GM23338 (cell line): ENCODE measurements at regions not wholly inside any gene's neighbourhood (a gene's known extent, or its start where the extent isn't known, plus 50 kb on each side); places are given as distances from the start of the nearest gene placed in this dataset.

ENCODE experiments used
- ATAC-seq: fragments of 200-7000 bp; cut with Tn5 transposase; 3 replicates; pipeline ENCODE4 v1.9.1; 2020
- DNase-seq: peaks from one replicate; pipeline ENCODE4 v3.0.0-alpha.2; 2015; ENCODE audit warnings: low spot score
- H2AFZ ChIP-seq: fragments of 200-600 bp; sonication (generic); 2 replicates; pipeline ENCODE4 v1.8.0; 2016; ENCODE audit warnings: antibody characterized with exemption, mild to moderate bottlenecking, moderate library complexity
- H3F3A ChIP-seq: fragments of 200-600 bp; sonication (generic); replicated peaks from 2 replicates; pipeline ENCODE4 v1.8.0; 2017; ENCODE audit warnings: antibody characterized with exemption, mixed run types, low read depth
- H3K27ac ChIP-seq: fragments of 200-600 bp; sonication (generic); 2 replicates; pipeline ENCODE4 v1.6.1; 2016; ENCODE audit warnings: low read depth
- H3K27me3 ChIP-seq: fragments of 200-600 bp; sonication (generic); 2 replicates; pipeline ENCODE4 v1.8.0; 2016; ENCODE audit warnings: mild to moderate bottlenecking, mixed run types, moderate library complexity; ENCODE audit not compliant: insufficient read depth
- H3K36me3 ChIP-seq: fragments of 200-600 bp; sonication (generic); 2 replicates; pipeline ENCODE4 v1.8.0; 2016; ENCODE audit warnings: mild to moderate bottlenecking; ENCODE audit not compliant: insufficient read depth
- H3K4me1 ChIP-seq: fragments of 200-600 bp; sonication (generic); 2 replicates; pipeline ENCODE4 v1.8.0; 2016; ENCODE audit warnings: mild to moderate bottlenecking, moderate library complexity; ENCODE audit not compliant: insufficient read depth
- H3K4me2 ChIP-seq: fragments of 200-600 bp; sonication (generic); 2 replicates; pipeline ENCODE4 v1.7.1; 2017; ENCODE audit warnings: mixed run types
- H3K4me3 ChIP-seq: fragments of 200-600 bp; sonication (generic); 2 replicates; pipeline ENCODE4 v1.6.1; 2016; ENCODE audit warnings: mixed run types
- H3K79me2 ChIP-seq: fragments of 200-600 bp; sonication (generic); replicated peaks from 2 replicates; pipeline ENCODE4 v1.8.0; 2017; ENCODE audit warnings: mild to moderate bottlenecking; ENCODE audit not compliant: insufficient read depth
- H3K9me2 ChIP-seq: fragments of 200-600 bp; sonication (generic); 2 replicates; pipeline ENCODE4 v1.8.0; 2017; ENCODE audit not compliant: insufficient read depth
- H4K20me1 ChIP-seq: fragments of 200-600 bp; sonication (generic); replicated peaks from 2 replicates; pipeline ENCODE4 v1.8.0; 2017; ENCODE audit warnings: mild to moderate bottlenecking; ENCODE audit not compliant: insufficient read depth
- H3K27ac Mint-ChIP-seq: 2 replicates; pipeline ENCODE4 v1.8.0; 2020; ENCODE audit warnings: inconsistent platforms, mild to moderate bottlenecking, moderate library complexity, mixed read lengths
- H3K27me3 Mint-ChIP-seq: 3 replicates; pipeline ENCODE4 v1.8.0; 2022; ENCODE audit warnings: low read depth, mild to moderate bottlenecking, moderate library complexity, mixed read lengths, inconsistent platforms; ENCODE audit not compliant: insufficient read depth, poor library complexity
- H3K36me3 Mint-ChIP-seq: 3 replicates; pipeline ENCODE4 v1.8.0; 2021; ENCODE audit warnings: low read depth, mild to moderate bottlenecking, inconsistent platforms, moderate library complexity, mixed read lengths
- H3K4me1 Mint-ChIP-seq: 3 replicates; pipeline ENCODE4 v1.8.0; 2020; ENCODE audit warnings: mild to moderate bottlenecking, inconsistent platforms, mixed read lengths
- H3K4me3 Mint-ChIP-seq: 3 replicates; pipeline ENCODE4 v1.8.0; 2021; ENCODE audit warnings: moderate library complexity, mild to moderate bottlenecking, inconsistent platforms, mixed read lengths
- H3K9me3 Mint-ChIP-seq: 3 replicates; pipeline ENCODE4 v1.8.0; 2020; ENCODE audit warnings: moderate library complexity, mild to moderate bottlenecking, inconsistent platforms, mixed read lengths
- CREB1 ChIP-seq: fragments of 250-450 bp; sonication (Bioruptor Pico); IDR thresholded peaks from 2 replicates; pipeline ENCODE4 v1.5.0; 2020; ENCODE audit warnings: low read depth, mild to moderate bottlenecking, moderate library complexity
- EZH2 ChIP-seq: fragments of 200-600 bp; sonication (generic); IDR thresholded peaks from one replicate; pipeline ENCODE4 v1.8.0; 2017; ENCODE audit warnings: antibody characterized with exemption, mild to moderate bottlenecking, low read depth; ENCODE audit not compliant: unreplicated experiment
- EZH2phosphoT487 ChIP-seq: fragments of 200-600 bp; sonication (generic); IDR thresholded peaks from one replicate; pipeline ENCODE4 v1.8.1; 2018; ENCODE audit warnings: antibody characterized with exemption; ENCODE audit not compliant: unreplicated experiment
- JUNB ChIP-seq: IDR thresholded peaks from one replicate; pipeline ENCODE4 v1.6.1; 2016; ENCODE audit warnings: antibody characterized with exemption; ENCODE audit not compliant: unreplicated experiment
- NANOG ChIP-seq: IDR thresholded peaks from 2 replicates; pipeline ENCODE4 v1.6.1; 2016; ENCODE audit warnings: antibody characterized with exemption, borderline replicate concordance
- POLR2AphosphoS5 ChIP-seq: IDR thresholded peaks from 2 replicates; pipeline ENCODE4 v1.6.1; 2016; ENCODE audit warnings: antibody characterized with exemption, low read depth
- STAT1 ChIP-seq: IDR thresholded peaks from one replicate; pipeline ENCODE4 v1.6.1; 2016; ENCODE audit warnings: antibody characterized with exemption; ENCODE audit not compliant: unreplicated experiment
- ZNF114 ChIP-seq: fragments of 250-450 bp; sonication (Bioruptor Pico); IDR thresholded peaks from 2 replicates; pipeline ENCODE4 v1.5.0; 2020; ENCODE audit warnings: mild to moderate bottlenecking, moderate library complexity
- ZNF331 ChIP-seq: fragments of 250-450 bp; sonication (Bioruptor Pico); IDR thresholded peaks from 2 replicates; pipeline ENCODE4 v1.5.0; 2020; ENCODE audit warnings: low read depth, mild to moderate bottlenecking, moderate library complexity
- TF ChIP-seq, protein P1 (sequence below), 2 experiments: fragments of 200-600 bp in 1 of 2; sonication (generic) in 1 of 2; conservative IDR thresholded peaks; 2 replicates each; pipeline versions ENCODE4 v1.5.1 to v1.6.1; 2016 to 2017; ENCODE audit warnings: antibody characterized with exemption in 2 of 2, low read depth in 2 of 2, mild to moderate bottlenecking in 2 of 2, moderate library complexity in 1 of 2
- TF ChIP-seq, protein P2 (sequence below): IDR thresholded peaks from one replicate; pipeline ENCODE4 v1.6.1; 2018; ENCODE audit warnings: antibody characterized with exemption; ENCODE audit not compliant: unreplicated experiment
- TF ChIP-seq, protein P3 (sequence below): fragments of 250-450 bp; sonication (Bioruptor Pico); IDR thresholded peaks from 2 replicates; pipeline ENCODE4 v1.5.0; 2020; ENCODE audit warnings: mild to moderate bottlenecking, moderate library complexity
- TF ChIP-seq, protein P4 (sequence below): IDR thresholded peaks from 2 replicates; pipeline ENCODE4 v1.6.1; 2016; ENCODE audit warnings: antibody characterized with exemption

DNA sequence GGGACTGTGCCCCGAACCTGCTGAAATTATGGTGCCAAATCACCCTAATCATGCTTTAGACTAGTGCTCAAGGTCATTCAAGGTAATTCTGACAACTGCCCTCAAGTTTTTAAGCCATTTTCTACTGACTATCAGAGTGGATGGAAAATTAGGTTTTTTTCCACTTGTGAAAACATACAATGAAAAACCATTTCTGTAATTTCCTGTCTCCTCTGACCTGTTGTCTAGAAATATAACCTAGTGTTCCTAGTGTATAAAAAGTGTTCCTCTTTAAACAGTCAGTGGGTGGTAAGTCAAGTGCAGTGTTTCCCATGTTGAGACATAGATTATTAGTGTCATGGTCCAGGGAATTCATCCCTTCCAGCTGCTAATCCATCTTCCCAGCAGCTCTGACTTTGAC, 232.8 kb upstream of the UMPS start:
- no peak overlapping the region for H3K27ac Mint-ChIP-seq
- Histone ChIP-seq H4K20me1 (no peaks in the 10 kb centered on the region), H3K27me3 (no peaks in the 10 kb centered on the region), H3K79me2 (no peaks in the 10 kb centered on the region), H3F3A (no peaks in the 10 kb centered on the region), H3K9me2 (peaks cover 16% of the 10 kb centered on the region), H3K27ac (no peak overlapping the region), H2AFZ (no peak overlapping the region), H3K4me2 (no peak overlapping the region), H3K36me3 (no peaks in the 10 kb centered on the region), H3K4me1 (peaks cover 4% of the 10 kb centered on the region; the same call in 1 of the 2 replicates), H3K4me3 (no peak overlapping the region)
- H3K36me3 Mint-ChIP-seq: no peaks in the 10 kb centered on the region
- H3K4me1 Mint-ChIP-seq: peaks cover 8% of the 10 kb centered on the region
- ATAC-seq (no peak), DNase-seq (no peak)
- no peak for TF ChIP-seq ZNF114 (CRISPR knock-in tag)
- TF ChIP-seq, protein P1, sequence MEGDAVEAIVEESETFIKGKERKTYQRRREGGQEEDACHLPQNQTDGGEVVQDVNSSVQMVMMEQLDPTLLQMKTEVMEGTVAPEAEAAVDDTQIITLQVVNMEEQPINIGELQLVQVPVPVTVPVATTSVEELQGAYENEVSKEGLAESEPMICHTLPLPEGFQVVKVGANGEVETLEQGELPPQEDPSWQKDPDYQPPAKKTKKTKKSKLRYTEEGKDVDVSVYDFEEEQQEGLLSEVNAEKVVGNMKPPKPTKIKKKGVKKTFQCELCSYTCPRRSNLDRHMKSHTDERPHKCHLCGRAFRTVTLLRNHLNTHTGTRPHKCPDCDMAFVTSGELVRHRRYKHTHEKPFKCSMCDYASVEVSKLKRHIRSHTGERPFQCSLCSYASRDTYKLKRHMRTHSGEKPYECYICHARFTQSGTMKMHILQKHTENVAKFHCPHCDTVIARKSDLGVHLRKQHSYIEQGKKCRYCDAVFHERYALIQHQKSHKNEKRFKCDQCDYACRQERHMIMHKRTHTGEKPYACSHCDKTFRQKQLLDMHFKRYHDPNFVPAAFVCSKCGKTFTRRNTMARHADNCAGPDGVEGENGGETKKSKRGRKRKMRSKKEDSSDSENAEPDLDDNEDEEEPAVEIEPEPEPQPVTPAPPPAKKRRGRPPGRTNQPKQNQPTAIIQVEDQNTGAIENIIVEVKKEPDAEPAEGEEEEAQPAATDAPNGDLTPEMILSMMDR (conservative IDR thresholded peaks at IDR 0.05; ENCODE audit: low read depth in 2 of 2): no peak
- TF ChIP-seq, protein P2, sequence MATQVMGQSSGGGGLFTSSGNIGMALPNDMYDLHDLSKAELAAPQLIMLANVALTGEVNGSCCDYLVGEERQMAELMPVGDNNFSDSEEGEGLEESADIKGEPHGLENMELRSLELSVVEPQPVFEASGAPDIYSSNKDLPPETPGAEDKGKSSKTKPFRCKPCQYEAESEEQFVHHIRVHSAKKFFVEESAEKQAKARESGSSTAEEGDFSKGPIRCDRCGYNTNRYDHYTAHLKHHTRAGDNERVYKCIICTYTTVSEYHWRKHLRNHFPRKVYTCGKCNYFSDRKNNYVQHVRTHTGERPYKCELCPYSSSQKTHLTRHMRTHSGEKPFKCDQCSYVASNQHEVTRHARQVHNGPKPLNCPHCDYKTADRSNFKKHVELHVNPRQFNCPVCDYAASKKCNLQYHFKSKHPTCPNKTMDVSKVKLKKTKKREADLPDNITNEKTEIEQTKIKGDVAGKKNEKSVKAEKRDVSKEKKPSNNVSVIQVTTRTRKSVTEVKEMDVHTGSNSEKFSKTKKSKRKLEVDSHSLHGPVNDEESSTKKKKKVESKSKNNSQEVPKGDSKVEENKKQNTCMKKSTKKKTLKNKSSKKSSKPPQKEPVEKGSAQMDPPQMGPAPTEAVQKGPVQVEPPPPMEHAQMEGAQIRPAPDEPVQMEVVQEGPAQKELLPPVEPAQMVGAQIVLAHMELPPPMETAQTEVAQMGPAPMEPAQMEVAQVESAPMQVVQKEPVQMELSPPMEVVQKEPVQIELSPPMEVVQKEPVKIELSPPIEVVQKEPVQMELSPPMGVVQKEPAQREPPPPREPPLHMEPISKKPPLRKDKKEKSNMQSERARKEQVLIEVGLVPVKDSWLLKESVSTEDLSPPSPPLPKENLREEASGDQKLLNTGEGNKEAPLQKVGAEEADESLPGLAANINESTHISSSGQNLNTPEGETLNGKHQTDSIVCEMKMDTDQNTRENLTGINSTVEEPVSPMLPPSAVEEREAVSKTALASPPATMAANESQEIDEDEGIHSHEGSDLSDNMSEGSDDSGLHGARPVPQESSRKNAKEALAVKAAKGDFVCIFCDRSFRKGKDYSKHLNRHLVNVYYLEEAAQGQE: no peak
- TF ChIP-seq ZNF331 (CRISPR knock-in tag): no peak
- TF ChIP-seq, protein P3, sequence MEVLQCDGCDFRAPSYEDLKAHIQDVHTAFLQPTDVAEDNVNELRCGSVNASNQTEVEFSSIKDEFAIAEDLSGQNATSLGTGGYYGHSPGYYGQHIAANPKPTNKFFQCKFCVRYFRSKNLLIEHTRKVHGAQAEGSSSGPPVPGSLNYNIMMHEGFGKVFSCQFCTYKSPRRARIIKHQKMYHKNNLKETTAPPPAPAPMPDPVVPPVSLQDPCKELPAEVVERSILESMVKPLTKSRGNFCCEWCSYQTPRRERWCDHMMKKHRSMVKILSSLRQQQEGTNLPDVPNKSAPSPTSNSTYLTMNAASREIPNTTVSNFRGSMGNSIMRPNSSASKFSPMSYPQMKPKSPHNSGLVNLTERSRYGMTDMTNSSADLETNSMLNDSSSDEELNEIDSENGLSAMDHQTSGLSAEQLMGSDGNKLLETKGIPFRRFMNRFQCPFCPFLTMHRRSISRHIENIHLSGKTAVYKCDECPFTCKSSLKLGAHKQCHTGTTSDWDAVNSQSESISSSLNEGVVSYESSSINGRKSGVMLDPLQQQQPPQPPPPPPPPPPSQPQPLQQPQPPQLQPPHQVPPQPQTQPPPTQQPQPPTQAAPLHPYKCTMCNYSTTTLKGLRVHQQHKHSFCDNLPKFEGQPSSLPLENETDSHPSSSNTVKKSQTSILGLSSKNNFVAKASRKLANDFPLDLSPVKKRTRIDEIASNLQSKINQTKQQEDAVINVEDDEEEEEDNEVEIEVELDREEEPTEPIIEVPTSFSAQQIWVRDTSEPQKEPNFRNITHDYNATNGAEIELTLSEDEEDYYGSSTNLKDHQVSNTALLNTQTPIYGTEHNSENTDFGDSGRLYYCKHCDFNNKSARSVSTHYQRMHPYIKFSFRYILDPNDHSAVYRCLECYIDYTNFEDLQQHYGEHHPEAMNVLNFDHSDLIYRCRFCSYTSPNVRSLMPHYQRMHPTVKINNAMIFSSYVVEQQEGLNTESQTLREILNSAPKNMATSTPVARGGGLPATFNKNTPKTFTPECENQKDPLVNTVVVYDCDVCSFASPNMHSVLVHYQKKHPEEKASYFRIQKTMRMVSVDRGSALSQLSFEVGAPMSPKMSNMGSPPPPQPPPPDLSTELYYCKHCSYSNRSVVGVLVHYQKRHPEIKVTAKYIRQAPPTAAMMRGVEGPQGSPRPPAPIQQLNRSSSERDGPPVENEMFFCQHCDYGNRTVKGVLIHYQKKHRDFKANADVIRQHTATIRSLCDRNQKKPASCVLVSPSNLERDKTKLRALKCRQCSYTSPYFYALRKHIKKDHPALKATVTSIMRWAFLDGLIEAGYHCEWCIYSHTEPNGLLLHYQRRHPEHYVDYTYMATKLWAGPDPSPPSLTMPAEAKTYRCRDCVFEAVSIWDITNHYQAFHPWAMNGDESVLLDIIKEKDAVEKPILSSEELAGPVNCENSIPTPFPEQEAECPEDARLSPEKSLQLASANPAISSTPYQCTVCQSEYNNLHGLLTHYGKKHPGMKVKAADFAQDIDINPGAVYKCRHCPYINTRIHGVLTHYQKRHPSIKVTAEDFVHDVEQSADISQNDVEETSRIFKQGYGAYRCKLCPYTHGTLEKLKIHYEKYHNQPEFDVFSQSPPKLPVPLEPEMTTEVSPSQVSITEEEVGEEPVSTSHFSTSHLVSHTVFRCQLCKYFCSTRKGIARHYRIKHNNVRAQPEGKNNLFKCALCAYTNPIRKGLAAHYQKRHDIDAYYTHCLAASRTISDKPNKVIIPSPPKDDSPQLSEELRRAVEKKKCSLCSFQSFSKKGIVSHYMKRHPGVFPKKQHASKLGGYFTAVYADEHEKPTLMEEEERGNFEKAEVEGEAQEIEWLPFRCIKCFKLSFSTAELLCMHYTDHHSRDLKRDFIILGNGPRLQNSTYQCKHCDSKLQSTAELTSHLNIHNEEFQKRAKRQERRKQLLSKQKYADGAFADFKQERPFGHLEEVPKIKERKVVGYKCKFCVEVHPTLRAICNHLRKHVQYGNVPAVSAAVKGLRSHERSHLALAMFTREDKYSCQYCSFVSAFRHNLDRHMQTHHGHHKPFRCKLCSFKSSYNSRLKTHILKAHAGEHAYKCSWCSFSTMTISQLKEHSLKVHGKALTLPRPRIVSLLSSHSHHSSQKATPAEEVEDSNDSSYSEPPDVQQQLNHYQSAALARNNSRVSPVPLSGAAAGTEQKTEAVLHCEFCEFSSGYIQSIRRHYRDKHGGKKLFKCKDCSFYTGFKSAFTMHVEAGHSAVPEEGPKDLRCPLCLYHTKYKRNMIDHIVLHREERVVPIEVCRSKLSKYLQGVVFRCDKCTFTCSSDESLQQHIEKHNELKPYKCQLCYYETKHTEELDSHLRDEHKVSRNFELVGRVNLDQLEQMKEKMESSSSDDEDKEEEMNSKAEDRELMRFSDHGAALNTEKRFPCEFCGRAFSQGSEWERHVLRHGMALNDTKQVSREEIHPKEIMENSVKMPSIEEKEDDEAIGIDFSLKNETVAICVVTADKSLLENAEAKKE: no peak
- TF ChIP-seq NANOG: no peak
- no peak for TF ChIP-seq POLR2AphosphoS5
- TF ChIP-seq CREB1 (CRISPR knock-in tag): no peak
- no peak for TF ChIP-seq EZH2
- TF ChIP-seq, protein P4, sequence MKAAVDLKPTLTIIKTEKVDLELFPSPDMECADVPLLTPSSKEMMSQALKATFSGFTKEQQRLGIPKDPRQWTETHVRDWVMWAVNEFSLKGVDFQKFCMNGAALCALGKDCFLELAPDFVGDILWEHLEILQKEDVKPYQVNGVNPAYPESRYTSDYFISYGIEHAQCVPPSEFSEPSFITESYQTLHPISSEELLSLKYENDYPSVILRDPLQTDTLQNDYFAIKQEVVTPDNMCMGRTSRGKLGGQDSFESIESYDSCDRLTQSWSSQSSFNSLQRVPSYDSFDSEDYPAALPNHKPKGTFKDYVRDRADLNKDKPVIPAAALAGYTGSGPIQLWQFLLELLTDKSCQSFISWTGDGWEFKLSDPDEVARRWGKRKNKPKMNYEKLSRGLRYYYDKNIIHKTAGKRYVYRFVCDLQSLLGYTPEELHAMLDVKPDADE: no peak
- no peak for TF ChIP-seq JUNB
- no peak for TF ChIP-seq EZH2phosphoT487
- no peak for TF ChIP-seq STAT1
- no peak overlapping the region for H3K4me3 Mint-ChIP-seq
- H3K27me3 Mint-ChIP-seq: peaks cover 5% of the 10 kb centered on the region
- no peaks in the 10 kb centered on the region for H3K9me3 Mint-ChIP-seq
